ENCODE measurements at regions not wholly inside any gene's neighbourhood (a gene's known extent, or its start where the extent isn't known, plus 50 kb on each side); places are given as distances from the start of the nearest gene placed in this dataset.
"Not testable (repeated sequence)": the region's sequence is repeated elsewhere in the genome, so short reads cannot be mapped to it uniquely, and the experiment has no call there.

DNA sequence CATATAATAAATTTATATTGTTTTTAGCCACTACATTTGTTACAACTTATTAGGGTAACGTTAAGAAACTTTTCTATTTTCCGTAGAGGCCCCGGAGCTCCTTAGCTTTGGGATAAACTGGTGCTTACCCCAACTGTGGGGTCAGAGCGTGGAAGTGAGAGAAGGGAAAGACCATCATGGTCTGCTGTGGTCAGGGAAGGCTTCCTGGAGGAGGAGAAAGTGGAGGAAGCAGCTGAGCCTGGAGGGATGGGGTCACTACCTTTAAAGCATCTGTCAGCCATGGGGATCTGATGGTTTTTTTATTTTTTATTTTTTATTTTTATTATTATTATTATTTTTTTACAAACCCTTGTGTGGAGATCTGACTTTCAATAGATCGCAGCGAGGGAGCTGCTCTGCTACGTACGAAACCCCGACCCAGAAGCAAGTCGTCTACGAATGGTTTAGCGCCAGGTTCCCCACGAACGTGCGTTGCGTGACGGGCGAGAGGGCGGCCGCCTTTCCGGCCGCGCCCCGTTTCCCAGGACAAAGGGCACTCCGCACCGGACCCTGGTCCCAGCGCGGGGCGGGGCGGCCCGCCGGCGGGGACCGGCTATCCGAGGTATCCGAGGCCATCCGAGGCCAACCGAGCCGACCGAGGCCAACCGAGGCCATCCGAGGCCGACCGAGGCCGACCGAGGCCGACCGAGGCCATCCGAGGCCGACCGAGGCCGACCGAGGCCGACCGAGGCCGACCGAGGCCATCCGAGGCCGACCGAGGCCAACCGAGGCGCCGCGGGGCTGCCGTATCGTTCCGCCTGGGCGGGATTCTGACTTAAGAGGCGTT lies 1101.2 kb upstream of the TMEM132C start:
- DNase-seq, result peak; percentile 86

DNA sequence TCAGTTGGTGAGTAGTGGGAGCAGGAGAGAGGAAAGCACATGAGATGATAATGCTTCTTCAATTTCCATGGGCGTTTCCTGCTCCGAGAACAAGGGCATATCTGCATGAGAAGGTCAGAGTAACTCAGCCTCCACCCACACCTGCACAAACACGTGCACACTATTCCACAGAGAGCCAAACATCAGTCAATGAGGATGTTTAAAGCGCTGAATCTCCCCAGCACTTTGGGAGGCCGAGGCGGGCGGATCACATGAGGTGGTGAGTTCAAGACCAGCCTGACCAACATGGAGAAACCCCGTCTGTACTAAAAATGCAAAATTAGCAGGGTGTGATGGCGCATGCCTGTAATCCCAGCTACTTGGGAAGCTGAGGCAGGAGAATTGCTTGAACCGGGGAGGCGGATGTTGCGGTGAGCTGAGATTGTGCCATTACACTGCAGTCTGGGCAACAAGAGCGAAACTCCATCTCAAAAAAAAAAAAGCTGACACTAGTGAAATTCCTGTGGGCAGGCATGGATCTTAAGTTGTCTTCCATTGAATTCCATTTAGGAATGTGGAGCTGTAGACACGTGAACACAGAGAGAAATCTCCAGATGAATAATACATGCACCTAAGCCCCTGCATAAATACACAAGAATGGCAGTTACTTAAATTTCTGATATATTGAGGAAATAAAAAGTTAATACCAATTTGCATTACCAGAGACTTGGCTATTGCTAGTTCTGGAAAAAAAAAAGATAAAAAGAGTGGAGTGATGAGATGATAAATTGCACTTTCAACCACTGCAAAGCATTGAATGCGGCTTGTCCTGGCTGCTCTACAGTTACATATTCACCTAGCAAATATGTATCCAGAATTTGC lies 1097.4 kb upstream of the TMEM132C start:
- no peak for DNase-seq

DNA sequence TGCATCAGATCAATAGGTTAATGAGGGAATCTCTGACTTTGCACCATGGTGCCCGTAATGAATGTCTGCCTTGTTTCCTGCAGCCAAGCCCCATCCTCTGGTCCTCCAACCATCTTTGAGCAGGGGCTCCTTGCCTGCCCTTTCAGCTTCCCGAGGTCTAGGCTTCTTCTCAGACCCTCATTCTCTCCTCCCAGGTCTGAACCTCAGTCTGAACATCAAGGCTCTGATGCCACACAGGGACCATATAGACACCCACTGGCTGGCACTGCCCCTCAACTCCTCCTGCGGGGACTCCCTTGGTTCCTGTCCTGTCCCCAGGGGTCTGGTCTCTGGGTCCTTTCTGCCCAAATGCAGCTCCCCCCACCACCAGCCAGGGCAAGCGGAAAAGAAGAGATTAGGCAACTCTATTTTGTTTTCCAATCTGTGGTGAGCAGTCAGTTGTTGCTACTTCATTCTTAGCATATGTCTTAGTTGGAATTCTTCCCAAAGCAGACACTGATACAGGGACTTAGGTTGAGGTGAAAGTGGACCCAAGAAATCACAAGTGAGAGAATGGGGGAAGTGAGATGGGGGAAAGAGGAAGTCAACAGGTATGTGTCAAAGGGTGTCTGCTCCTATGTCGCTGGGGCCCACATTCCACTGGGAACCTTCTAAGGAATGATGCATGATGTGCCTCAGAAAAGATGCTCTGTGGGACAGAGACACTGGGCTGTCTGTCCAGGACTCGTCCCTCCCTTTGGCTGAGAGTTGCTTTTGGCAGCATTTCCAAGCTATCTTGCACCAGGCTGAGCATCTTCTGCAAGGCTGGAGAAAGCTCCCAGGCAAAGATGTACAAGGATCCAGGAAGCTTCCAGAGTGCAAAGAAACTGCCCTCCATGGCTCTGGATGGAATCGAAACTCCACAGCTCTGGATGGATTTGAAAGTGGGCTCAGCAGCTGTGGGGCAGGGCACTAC lies 1096.5 kb upstream of the TMEM132C start:
- DNase-seq, result no peak

DNA sequence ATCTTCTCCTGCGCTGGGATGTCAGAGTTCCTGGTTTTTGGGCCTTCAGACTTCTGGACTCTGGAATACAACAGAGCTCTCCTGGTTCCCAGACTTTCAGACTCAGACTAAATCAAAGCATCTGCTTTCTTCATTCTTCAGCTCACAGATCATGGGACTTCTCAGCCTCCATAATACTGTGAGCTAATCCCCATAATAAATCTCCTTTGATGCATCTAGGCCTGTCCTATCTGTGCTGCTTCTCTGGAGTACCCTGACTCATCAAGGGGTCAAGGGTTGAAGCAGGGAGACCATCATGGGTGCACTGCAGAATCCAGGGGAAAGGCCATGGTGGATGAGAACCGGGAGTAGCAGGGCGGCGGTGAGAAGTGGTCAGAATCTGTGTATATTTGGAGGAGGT lies 1094.1 kb upstream of the TMEM132C start:
- DNase-seq, result no peak

DNA sequence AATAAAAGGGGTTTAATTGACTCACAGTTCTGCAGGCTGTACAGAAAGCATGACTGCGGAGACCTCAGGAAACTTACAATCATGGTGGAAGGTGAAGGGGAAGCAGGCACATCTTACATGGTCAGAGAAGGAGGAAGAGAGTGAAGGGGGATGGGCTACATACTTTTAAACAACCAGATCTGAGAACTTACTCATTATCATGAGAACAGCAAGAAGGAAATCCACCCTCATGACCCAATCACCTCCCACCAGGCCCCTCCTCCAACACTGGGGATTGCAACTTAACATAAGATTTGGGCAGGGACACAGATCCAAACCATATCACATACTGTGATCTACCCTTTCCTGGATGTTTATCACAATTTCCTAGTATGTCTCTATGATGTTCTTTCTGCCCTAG lies 1093.0 kb upstream of the TMEM132C start:
- DNase-seq, result not testable (repeated sequence)

DNA sequence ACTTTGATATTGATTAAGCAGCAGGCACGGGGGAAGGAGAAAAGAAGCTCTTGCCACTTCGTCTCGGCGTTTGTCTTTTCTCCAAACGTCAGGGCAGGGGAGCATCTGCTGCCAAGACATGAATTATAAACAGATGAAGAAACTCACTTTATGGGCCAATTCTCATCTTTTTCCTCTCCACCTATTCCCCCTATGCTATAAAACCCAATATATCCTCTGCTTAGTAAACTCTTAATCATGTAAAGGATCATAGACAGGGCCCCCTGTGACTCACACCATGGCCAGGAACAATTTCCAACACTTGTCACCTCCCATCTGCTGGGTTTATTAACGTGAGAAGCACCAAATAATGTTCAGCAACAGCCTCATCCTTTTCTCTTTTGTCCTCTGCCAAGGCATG lies 1092.1 kb upstream of the TMEM132C start:
- DNase-seq, result no peak

DNA sequence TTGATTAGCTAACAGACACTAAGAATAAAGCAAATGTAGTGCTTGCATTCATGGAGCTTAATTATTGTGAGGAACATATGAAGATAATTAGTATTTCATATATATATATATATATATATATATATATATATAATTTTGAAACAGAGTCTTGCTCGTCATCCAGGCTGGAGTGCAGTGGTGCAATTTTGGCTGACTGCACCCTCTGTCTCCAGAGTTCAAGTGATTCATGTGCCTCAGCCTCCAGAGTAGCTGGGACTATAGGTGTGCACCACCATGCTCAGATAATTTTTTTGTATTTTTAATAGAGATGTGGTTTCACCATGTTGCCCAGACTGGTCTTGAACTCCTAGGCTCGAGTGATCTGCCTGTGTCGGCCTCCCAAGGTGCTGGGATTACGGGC lies 1091.6 kb upstream of the TMEM132C start:
- no peak for DNase-seq

DNA sequence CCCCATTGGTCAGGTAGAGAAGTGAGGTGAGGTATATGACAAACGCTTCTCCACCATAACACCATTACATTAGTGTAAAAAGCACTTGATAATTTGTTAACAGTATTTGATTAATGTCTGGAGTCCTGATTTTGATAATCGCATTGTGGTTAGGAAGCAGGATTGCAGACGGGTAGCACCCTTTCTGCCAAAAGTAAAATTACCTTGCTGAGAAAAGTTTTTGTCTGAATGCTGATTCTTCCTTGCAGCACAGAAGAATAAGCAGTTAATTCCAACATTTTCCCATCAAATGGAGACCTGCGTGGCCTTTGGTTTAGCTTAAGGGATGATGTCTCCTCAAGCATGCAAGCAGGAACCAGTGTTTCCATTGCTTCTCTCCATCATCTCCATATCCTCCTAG lies 1090.2 kb upstream of the TMEM132C start:
- no peak for DNase-seq

DNA sequence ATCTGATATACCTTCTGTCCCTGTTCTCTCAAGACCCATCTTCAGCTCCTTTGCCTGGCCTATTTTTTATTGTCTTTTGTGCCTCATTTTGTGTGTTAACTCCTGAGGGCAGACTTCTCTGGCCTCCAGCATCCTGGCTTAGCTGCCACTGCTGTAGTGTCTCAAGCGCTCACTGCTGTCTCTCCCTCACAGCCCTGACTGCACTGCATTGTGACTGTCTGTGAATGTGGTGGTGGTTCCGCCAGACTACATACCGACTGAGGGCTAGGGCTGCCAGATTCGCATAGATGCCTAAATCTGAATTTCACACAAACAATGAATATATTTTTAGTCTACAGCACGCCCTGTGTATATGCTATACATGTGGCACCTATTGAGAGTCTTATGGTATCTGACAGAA lies 1088.9 kb upstream of the TMEM132C start:
- no peak for DNase-seq

DNA sequence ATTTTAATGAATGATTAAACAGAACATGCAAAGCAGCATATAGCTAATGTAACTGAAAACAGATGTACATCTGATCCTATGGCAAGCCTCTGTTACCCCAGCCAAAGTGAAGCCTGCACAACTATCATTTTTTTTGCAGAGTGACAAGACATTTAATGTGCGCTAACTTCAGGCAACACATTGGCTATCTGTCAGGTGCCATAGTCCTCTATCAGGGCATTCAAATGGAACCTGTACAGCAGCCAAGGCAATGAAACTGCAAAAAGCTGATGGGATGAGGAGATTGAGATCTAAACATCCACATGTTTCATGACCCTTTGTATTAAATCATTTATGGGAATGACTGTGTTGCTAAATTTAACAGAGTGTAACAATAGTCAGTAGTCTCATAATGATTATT lies 1088.5 kb upstream of the TMEM132C start:
- no peak for DNase-seq

DNA sequence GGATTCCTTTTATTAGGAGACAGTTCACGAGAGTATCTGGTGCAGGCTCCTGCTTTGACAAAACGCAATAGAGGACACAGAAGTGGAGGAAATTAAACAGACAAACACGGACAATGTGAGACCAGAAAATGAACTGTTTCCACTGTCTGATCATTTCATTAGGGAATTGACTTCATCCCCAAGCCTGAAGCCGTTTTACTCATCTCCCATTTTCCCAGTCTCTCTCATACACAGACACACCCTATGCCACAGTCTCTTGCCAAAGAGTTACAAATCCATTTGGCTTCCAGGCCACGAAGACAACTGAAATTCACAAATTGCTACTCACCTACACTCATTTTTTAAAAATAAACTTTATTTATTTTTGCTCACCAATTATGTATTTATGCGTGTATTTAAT lies 1087.8 kb upstream of the TMEM132C start:
- DNase-seq, result no peak

DNA sequence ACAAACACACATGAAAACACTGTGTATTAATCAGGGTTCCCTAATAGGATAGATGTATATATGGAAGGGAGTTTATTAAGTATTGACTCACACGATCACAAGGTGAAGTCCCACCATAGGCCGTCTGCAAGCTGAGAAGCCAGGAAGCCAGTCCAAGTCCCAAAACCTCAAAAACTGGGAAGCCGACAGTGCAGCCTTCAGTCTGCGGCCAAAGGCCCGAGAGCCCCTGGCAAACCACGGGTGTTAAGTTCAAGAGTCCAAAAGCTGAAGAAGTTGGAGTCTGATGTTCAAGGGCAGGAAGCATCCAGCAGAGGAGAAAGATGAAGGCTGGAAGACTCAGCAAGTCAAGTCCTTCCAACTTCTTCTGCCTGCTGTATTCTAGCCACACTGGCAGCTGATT lies 1085.0 kb upstream of the TMEM132C start:
- no peak for DNase-seq

DNA sequence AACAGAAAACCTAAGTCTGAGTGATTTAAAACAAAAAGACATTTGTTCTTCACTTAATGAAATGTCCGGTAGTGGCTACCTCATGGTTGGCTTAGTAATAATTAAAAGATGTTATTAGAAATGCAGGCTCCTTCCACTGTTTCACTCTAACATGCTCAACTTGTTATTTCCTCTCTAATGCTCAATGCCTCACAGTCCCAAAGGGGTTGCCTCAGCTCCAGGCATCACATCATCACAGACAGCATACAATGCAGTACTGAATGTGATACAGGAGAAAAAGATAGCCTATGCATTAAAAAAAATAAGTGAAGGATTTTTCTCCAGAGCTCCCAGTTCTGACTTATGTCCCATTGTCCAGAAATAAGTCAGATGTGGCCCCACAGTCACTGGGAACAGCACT lies 1077.0 kb upstream of the TMEM132C start:
- DNase-seq, result no peak

DNA sequence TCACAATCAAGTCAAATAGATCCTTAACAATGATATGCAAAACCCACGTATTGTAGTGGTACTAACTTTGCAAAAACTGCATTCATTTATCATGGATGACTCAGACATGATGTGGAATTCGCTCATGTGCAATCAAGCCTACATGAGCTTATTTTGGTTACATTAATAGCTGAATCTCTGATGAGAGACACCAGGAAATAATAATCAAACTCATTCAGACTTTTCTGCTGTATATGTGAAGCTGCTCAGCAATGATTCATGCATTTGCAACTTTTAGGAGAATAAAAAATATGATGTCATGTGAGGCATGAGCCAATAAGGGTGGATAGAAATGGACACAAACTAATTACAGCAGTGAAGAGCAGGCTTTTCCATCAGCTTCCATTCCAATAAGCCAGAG lies 1075.8 kb upstream of the TMEM132C start:
- no peak for DNase-seq

DNA sequence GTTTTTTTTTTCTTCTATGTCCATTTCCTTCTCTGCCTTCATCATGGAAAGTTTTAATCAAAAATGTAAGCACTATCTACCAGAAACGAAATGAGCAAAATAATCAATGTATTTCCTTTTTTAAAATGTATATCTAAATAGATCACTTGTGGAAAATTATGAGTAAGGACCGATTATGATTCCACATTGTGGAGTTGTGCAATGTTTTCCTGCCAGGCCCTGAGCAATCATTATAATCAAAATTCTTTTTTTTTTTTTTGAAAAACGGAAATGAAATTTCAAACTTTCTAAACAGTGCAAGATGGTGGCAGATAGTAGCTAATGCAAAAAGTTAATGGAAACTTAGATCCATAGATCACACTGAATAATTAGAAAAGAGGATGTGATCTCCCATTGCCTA lies 1074.6 kb upstream of the TMEM132C start:
- DNase-seq, result no peak

DNA sequence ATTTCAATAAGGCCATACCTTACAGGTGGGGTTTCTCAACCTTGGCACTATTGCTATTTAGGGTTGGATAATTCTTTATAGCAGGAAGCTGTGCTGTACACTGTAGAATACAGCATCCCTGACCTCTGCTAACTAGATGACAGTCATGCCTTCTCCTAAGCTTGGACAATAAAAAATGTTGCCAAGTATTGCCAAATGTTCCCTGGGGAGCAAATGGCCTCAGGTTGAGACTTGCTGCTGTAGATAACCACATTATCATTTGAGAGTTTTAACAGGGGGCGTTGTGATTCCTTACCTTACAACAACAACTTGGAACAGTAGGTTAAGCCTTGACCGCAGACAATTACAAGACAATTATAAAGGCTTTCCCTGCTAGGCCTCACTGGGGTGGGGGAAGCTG lies 1073.6 kb upstream of the TMEM132C start:
- no peak for DNase-seq

DNA sequence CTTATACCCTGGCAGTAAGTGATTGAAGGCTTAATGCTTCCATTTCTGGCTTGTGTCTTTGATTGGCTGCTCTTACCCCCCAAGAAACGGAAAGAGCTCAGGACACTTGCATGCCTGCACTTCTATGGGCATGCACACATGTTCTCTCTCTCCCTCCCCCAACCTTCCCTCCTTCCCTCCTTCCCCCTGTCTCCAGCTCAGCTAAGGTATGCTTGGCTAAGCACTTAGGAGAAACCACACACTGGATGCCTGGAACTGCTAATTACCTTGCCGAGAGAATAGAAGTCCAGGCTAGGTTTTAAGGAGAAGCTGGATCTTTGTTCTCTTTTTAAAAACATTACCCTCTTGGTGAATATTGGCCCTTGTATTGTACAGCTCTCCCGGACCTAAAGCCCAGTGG lies 1072.8 kb upstream of the TMEM132C start:
- DNase-seq, result no peak

DNA sequence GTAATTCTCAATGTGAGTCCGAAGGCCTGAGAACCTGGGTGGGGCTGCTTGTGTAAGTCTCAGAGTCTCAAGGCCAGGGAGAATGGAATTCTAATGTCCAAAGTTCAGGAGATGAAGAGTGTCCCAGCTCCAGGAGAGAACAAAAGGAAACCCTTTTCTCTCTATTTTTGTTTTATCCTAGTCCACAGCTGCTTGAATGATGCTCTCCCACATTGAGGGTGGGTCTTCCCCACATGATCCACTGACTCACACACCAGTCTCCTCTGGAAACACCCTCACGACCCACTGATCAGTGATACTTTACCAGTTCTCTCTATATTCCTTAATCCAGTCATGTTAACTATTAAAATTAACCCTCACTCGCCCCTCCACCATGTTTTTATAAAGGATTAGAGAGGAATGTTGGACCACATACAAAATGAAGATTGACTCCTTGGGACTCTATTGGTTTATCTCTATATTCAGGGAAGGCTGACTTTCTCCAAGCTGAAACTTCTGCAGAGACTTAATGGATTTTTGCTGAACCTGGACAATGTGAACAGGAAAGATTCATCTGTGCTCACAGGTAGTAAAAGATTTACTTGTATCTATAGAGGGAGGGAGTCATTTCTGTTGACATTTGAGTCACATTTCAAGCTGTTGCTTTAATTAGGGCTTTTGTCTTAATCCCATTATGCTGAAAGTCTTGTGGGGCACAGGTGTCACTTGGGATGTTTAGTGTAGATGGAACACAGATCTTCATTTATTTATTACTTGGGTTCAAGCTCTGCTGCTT lies 1061.0 kb upstream of the TMEM132C start:
- DNase-seq, result no peak

DNA sequence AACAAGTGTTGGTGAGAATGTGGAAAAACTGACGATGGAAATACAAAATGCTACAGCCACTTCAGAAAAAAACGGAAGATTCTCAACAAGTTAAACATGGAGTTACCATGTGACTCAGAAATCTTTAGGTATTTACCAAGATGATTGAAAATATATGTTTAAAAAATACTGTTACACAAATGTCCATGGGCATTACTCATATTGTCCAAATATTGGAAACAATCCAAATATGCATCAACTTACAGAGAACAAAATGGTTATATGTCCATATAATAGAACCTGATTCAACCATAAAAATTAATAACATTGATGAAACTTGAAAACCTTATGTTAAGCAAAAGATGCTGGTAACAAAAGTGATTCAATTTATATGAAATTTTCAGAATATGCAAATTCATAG lies 1057.7 kb upstream of the TMEM132C start:
- no peak for DNase-seq

DNA sequence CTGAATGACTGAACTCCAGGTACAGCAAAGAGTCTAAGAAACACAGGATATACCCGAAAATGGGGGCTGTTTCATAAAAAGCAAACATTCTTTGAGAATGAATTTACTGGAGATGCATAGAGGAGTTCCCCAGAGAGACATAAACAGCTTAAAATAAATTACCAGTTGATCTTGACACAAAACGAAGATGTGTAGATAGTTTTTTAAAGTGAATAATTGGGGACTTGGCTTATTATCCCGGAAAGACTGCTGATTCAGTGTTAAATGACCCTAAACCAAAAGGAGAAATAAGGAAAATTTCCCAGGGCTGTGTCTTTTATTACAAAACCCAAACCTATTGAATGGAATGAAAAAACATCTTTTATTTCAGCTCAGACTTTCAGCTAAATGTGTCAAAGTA lies 1052.8 kb upstream of the TMEM132C start:
- no peak for DNase-seq

DNA sequence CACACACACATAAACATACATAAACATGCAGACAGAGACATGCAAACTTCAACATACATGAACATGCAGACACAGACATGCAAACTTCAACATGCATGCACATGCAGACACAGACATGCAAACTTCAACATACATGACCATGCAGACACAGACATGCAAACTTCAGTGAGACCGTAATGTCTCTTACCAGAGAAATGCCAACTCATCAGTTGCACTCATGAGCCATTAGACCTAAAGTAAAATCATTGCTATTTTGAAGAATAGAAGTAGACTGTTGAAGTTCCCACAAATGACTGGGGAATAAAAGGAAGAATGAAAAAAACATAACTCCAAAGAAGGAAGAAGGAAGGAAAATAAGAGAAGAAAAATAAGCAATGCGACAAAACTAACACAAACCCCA lies 1044.0 kb upstream of the TMEM132C start:
- no peak for DNase-seq

DNA sequence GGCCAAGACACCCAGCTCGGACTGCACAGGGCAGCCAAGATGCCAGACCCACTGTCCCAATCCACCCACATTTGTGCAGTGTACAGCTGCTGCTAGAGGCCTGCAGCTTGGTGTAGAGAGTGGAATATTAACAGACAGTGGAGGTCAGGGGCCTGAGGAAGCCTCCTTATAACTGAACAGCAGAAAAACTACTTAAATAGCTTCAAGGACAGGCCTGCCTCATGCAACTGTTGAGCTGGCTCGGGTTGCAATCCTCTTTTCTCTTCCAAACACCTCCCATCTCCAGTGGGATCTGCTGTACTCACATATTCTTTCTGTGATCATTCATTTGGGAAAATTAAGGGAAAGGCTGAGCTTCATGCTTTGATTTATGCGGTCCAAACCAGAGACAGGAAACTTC lies 1043.2 kb upstream of the TMEM132C start:
- DNase-seq, result no peak

Measured in CD4-positive, alpha-beta T cell treated with Interleukin-17A for 1 hour (primary cell).